BJ (cell line): ENCODE measurements at regions not wholly inside any gene's neighbourhood (a gene's known extent, or its start where the extent isn't known, plus 50 kb on each side); places are given as distances from the start of the nearest gene placed in this dataset.

Source experiments
- CTCF ChIA-PET: fragments of 350-600 bp; formaldehyde crosslinking; extraction: SDS; loops from one replicate; lab custom pipeline; 2021; ENCODE audit warnings: antibody characterized with exemption, inconsistent platforms; lab: Yijun Ruan, JAX
- POLR2A ChIA-PET: fragments of 300-600 bp; sonication (Branson Sonifier 250); formaldehyde crosslinking; extraction: SDS; loops from one replicate; lab custom pipeline; 2021; ENCODE audit warnings: antibody characterized with exemption; lab: Charles Lee
- DNase-seq: peaks from one replicate; pipeline ENCODE4 v3.0.0-alpha.2; 2011; ENCODE audit warnings: low read depth
- H3K27me3 ChIP-seq: 2 replicates; pipeline ENCODE4 v1.6.0; 2011; ENCODE audit warnings: low read length; ENCODE audit not compliant: control insufficient read depth, insufficient read depth
- H3K36me3 ChIP-seq: 2 replicates; pipeline ENCODE4 v1.5.1; 2011; ENCODE audit warnings: low read length; ENCODE audit not compliant: control insufficient read depth, insufficient read depth
- H3K4me3 ChIP-seq: 2 replicates; pipeline ENCODE4 v1.5.1; 2011; ENCODE audit warnings: low read depth, mild to moderate bottlenecking, control low read depth, low read length
- CTCF ChIP-seq: IDR thresholded peaks from 2 replicates; pipeline ENCODE4 v1.5.1; 2011; ENCODE audit warnings: low read depth, mild to moderate bottlenecking, control low read depth, inconsistent platforms, low read length, moderate library complexity; ENCODE audit not compliant: insufficient read depth

DNA sequence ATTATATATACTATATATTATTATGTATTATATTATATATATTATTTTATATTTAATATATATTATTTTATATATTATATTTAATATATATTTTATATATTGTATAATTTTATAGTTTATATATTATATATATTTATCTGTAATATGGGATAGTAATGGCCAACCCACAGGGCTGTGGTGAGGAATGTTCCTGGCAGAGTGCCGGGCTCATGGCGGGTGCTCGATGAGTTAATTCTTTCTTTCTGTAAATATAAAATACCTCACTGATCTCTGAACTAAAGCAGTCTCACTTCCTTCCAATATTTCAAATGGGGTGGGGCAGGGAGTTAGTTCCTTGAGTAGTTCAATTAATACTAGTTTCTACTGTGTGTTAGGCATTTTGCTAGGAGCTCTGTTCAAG lies 389.4 kb downstream of the TSN start:
- Histone ChIP-seq H3K36me3 (no peaks in the 10 kb centered on the region), H3K4me3 (no peak overlapping the region), H3K27me3 (no peaks in the 10 kb centered on the region)
- ChIA-PET POLR2A (no interaction called here), CTCF (interaction anchor here (1.5 kb wide), 1 partner anchor 8 kb away, joined by 6 read pairs; no protein-coding TSS in a partner anchor)
- TF ChIP-seq CTCF: no peak
- DNase-seq: no peak

DNA sequence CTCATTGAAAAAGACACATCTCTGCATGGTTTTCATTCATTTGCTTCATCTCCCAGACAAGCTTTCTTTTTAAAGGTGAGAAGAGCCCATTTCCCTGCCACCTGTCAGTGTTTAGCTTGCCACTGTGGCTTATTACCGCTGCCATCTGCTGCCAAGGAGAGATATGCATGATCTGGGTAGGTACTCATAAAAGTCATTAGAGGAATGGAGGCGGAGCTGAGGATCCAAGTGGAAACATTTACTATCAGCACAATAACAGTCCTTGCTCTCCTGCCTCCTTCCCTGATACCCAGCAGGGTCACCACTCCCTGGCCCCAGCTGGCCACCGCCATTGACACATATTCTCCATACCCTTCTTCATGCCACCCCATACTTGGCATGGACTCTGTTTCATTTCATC lies 390.4 kb downstream of the TSN start:
- POLR2A ChIA-PET: no interaction called here
- CTCF ChIA-PET: interaction anchor here (1.5 kb wide), 1 partner anchor 9 kb away, joined by 6 read pairs; no protein-coding TSS in a partner anchor
- Histone ChIP-seq H3K36me3 (no peaks in the 10 kb centered on the region), H3K27me3 (no peaks in the 10 kb centered on the region), H3K4me3 (no peak overlapping the region)
- no peak for TF ChIP-seq CTCF
- DNase-seq: no peak

DNA sequence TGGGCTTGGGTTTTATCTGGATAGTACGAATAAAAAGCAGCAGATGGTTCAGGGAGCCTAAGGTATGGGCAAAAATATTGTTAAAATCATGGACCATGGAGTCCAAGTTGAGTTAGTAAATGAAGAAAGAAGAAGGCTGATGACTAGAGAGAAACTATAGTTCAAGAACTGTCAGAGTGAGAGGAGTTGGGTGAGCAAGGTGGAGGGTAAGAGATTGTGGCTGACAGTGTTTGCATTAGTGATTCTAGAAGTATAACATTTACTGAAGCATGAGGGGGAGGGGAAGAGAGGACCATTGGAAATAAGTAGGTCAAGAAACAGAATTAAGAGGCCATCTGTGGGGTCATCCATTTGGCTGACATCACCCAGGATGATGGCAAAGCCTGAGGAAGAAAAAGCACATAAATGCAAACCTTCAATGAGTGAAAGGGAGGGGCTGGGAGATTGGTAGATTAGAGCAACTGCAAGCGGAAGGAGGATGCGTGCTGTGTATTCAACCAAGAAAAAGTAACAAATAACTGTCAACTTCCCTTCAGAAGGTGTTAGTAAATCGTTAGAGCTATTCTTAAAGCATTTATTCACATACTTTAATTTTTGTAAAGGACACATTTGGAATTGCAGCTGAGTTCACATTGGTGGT lies 392.8 kb downstream of the TSN start:
- no peak for TF ChIP-seq CTCF

GRCh38 chr2:122150524-122151280 lies 395.3 kb downstream of the TSN start:
- Histone ChIP-seq H3K27me3 (no peaks in the 10 kb centered on the region), H3K4me3 (no peak overlapping the region), H3K36me3 (no peaks in the 10 kb centered on the region)
- DNase-seq: no peak
- TF ChIP-seq CTCF: no peak
- POLR2A ChIA-PET: no interaction called here
- CTCF ChIA-PET: interaction anchor here (0.8 kb wide), 1 partner anchor 14 kb away, joined by 3 read pairs; no protein-coding TSS in a partner anchor

More for the DNA sequence above, 392.8 kb downstream of the TSN start:
- Histone ChIP-seq H3K36me3 (no peaks in the 10 kb centered on the region), H3K27me3 (no peaks in the 10 kb centered on the region), H3K4me3 (no peak overlapping the region)
- POLR2A ChIA-PET: no interaction called here
- no peak for DNase-seq
- CTCF ChIA-PET: no interaction called here

- CTCF ChIA-PET: no interaction called here
- no peaks in the 10 kb centered on the region for H3K27me3 ChIP-seq
- POLR2A ChIA-PET: no interaction called here
- no peak overlapping the region for H3K4me3 ChIP-seq
- TF ChIP-seq CTCF: no peak
- H3K36me3 ChIP-seq: no peaks in the 10 kb centered on the region
- no peak for DNase-seq
These were observed 397.1 kb downstream of the TSN start for GRCh38 chr2:122152571-122152970.
